ENCODE measurements at regions not wholly inside any gene's neighbourhood (a gene's known extent, or its start where the extent isn't known, plus 50 kb on each side); places are given as distances from the start of the nearest gene placed in this dataset.
"Not testable (repeated sequence)": the region's sequence is repeated elsewhere in the genome, so short reads cannot be mapped to it uniquely, and the experiment has no call there.

DNA sequence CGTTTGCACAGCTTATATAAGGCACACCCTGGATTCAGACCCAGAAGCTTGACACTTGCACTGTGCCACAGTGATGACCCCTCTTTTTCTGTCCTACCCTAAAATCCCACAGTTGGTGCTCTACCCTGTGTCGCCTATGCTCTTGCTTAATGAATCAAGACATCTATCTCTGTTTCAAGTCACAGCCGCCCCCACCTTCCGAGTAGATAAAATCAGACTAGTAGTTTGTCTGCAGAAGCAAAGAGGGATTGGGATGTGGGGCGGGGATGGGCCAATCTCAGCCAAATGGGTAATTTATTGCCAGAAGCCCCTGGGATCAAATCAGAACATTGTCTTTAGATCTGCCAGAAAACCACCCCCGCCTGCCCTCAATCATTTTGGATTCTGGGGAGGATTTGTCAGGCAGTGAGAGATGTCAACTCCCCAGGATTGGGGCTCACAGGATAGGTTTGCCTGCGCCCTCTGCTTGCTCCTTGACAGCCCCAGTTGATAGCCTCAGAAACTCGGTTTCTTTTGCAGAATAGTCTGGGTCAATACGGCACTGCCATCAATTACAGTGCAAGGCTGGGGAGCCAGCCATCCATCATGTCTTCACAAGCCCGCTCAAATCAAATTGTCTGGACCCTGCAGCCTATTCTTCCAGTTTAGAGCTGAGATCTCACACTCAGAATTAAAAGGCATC is 520.8 kb downstream of the GRIN2A start:
- DNase-seq = no peak

DNA sequence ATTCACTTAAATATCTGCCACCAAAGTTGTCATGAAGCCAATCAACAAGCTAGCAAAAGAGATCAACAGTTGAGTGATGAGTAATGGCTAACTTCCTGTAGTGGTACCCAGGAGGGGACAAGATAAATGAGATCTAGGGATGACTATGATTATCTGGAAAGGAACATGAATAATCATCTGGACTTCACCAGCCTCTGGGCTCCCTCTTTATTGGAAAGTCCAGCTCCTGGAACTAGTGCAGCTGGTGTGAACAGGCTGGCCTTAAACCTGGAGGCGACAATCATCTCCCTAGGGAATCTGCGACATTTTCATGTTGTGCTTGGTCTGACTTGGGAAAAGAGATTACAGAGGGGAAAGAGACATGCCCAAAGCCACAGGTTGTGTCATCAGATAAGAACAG is 518.6 kb downstream of the GRIN2A start:
- DNase-seq = no peak

GRCh38 chr16:9665851-9666271 is 516.4 kb downstream of the GRIN2A start:
- no peak for DNase-seq

GRCh38 chr16:9666834-9667480 is 515.3 kb downstream of the GRIN2A start:
- DNase-seq = no peak

- DNase-seq = no peak
Measured at GRCh38 chr16:9670033-9670432, 512.2 kb downstream of the GRIN2A start.

DNA sequence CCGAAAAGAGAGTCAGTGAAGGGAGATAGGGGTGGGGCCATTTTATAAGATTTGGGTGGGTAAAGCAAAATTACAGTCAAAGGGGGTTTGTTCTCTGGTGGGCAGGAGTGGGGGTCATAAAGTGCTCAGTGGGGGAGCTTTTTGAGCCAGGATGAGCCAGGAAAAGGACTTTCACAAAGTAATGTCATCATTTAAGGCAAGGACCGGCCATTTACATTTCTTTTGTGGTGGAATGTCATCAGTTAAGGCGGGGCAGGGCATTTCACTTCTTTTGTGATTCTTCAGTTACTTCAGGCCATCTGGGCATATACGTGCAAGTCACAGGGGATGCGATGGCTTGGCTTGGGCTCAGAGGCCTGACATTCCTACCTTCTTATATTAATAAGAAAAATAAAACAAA is 511.6 kb downstream of the GRIN2A start:
- not testable (repeated sequence) for DNase-seq

DNA sequence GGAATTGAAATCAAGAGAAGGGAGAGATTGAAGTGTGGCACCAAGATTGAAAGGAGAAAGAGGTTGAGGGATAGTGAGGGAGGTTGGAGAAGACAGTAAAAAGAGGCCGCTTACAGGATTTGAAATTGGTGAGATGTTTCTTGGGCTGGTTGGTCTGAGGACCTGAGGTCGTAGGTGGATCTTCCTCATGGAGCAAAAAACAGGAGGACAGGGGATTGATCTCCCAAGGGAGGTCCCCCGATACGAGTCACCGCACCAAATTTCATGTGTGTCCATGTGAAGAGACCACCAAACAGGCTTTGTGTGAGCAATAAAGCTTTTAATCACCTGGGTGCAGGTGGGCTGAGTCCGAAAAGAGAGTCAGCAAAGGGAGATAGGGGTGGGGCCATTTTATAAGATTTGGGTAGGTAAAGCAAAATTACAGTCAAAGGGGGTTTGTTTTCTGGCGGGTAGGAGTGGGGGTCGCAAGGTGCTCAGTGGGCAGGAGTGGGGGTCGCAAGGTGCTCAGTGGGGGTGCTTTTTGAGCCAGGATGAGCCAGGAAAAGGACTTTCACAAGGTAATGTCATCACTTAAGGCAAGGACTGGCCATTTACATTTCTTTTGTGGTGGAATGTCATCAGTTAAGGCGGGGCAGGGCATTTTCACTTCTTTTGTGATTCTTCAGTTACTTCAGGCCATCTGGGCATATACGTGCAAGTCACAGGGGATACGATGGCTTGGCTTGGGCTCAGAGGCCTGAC is 505.5 kb downstream of the GRIN2A start:
- DNase-seq = not testable (repeated sequence)

DNA sequence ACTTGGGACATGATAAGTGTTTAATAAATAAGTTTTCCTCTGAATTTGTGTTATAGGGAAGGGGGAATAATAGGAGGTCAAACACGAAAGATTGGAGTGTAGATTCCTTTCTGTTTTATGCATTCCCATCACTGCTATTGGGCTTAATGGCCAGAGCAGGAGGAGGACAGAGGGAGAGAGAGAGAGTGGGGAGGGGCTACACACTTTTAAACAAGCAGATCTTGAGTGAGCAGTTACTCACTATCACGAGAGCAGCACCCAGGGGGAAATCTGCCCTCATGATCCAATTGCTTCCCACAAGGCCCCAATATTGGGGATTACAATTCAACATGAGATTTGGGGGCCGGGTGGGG is 505.0 kb downstream of the GRIN2A start:
- DNase-seq = no peak

- DNase-seq = no peak
Measured at GRCh38 chr16:9679213-9679767, 502.9 kb downstream of the GRIN2A start.

DNA sequence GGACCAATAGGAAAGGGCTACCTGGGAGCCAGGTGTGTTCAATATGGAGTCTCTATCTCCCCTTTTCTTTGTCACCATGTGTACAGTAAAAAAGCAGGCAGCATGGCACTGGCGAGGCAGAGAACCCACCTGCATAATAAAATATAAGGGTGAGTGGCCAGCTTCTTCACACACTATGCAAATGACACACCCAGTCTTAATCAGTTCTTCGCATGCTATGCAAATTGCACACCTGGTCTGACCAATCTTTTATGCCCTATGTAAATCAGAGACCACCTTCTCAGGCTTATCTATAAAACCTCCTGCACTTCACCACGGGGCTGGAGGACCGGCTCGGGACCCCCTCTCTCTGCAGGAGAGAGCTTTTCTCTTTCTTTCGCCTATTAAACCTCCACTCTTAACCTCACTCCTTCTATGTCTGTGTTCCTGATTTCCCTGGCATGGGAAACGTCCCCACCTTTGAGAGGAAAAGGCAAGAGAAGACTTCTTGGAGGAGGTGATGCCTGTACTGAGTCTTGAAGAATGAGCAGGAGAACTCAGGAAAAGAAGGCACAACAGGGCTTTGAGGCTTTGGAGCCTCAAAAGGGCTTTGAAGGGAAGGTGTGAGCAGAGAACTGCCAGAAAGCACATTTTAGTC is 502.1 kb downstream of the GRIN2A start:
- no peak for DNase-seq

DNA sequence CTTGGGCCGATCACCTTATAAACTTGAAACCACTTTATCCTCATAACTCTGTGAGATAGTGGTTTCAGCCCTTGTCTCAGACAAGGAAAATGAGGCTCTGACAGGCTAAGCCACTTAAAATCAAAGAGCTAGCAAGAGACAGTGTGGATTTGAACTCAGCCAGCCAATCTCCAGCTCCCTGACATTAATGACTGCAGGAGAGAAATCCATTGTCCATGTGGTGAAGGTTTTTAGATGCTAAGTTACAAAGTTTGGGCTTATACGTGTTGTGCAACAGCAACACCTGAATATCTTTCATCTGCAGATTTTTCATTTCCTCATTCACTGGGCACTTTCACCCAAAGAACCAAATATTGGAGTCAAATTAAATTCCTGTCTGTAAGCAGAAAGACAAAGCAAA is 501.3 kb downstream of the GRIN2A start:
- no peak for DNase-seq

- no peak for DNase-seq
Measured at GRCh38 chr16:9681508-9681907, 500.7 kb downstream of the GRIN2A start.

DNA sequence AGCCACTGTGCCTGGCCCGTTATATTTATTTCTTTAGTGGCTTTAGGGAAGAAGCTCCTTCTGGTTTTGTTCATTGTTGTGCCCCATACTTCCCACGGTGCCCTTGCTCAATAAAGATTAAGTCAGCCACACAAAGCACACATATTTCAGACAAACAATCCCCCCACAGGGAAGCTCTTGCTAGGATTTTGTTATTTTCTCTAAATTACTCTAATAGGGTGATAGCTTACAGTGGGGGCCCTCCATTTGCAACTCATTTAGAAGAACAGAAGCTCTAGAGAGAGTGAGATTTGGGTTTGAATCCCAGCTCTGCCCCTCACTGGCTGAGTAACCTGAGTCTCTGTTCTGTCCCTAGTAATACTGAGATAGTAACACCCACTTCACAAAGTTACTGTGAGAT is 499.9 kb downstream of the GRIN2A start:
- no peak for DNase-seq

- no peak for DNase-seq
Measured at GRCh38 chr16:9683677-9684076, 498.6 kb downstream of the GRIN2A start.

- DNase-seq = no peak
Measured at GRCh38 chr16:9687737-9688319, 494.4 kb downstream of the GRIN2A start.

GRCh38 chr16:9689597-9689996 is 492.6 kb downstream of the GRIN2A start:
- DNase-seq = no peak

- no peak for DNase-seq
Measured at GRCh38 chr16:9695152-9695551, 487.1 kb downstream of the GRIN2A start.

All from activated CD8-positive, alpha-beta memory T cell treated with anti-CD3 and anti-CD28 coated beads for 24 hours (primary cell).